ENCODE measurements at regions not wholly inside any gene's neighbourhood (a gene's known extent, or its start where the extent isn't known, plus 50 kb on each side); places are given as distances from the start of the nearest gene placed in this dataset.
"Not testable (repeated sequence)": the region's sequence is repeated elsewhere in the genome, so short reads cannot be mapped to it uniquely, and the experiment has no call there.

DNA sequence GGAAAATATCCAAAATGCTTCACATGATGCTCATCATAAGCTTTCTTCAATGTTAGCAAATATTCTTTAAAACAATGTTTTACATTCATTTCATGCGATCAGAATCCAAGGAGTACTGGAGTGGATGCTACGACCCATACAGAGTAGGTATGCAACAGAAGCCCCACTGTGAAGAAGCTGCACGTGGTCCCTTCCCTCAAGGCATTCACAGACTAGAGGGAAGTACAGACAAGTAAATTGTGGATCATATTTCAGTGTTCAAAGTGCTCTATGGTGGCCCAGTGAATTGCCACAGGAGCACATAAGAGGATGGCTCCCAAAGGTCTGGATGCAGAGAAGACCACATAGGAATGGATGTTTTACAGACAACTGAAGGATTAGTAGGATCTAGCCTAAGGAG, 789.9 kb downstream of the IGSF11 start:
- no peak for DNase-seq

DNA sequence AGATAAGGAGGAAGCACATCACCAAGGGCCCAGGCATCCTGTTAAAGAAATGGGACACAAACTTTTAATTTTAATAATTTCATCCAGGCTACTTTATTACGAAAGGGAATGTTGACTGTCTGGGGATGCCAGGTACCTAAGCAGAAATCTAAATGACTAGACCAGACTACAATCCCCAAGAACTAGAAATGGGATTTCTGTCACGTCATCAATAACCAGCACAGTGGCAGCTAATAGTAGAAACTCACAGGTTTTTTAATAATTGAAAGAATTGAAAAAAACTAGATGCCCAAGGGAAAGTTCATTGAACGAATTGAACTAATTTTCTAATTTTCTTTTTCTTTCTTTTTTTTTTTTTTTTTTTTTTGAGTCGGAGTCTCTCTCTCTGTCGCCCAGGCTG, 789.3 kb downstream of the IGSF11 start:
- no peak for DNase-seq

DNA sequence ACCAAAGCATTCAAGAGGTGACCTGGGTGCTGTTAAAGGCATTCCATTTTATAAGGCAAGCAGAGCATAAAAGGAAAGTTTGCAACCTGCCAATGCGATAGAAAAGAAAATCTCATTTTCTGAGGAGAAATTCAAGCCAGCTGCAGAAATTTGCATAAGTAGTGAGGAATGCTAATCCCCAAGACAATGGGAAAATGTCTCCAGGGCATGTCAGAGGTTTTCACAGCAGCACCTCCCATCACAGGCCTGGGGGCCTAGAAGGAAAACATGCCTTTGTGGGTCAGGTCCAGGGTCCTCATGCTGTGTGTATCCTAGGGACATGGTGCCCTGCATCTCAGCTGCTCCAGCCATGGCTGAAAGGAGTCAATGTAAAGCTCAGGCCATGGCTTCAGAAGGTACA, 775.8 kb downstream of the IGSF11 start:
- DNase-seq = not testable (repeated sequence)

DNA sequence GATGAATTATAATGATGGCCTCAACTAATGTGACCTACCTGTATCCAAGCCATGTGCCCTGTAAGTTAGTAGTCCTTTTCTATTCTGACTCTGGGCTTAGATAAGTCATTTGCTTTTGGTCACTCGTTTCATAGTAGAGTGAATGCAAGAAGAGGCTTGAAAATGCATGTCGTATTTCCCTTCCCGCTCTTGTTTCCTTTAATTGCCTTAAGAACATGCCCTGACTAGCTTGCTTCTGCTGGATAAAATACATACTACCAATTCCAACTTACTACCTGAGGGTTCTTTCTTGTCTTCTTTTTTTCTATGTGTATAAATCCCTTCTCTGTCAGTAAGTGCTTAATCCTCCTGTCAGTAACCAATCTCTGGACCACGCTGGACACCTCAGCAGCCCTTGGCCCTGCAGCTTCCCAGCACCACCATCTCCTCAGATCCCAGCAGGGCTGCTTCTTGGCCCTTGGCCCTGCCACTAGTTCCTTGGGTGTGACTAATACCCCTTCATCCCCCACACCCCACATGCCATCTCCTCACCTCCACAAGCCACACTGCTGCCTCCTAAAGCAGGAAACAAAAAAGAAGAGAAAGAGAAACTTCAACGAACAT, 771.7 kb downstream of the IGSF11 start:
- no peak for DNase-seq

DNA sequence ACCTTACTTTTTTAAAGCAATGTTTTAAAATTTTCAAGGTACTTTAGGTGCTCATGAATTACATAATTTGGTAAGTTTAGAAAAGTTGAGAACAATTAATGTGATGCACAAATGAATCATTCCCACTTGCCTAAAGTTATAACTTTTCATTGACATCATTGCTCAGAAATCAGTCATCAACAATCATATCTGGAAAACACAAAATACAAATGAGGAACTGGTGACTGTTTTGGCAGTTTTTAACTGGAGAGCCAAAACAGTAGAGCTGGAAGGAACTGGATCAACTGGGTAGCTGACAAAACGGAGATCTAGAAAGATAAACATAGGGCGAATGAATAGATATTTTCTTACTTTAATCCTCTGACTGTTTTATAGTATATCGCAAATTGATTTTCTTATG, 767.1 kb downstream of the IGSF11 start:
- no peak for DNase-seq

DNA sequence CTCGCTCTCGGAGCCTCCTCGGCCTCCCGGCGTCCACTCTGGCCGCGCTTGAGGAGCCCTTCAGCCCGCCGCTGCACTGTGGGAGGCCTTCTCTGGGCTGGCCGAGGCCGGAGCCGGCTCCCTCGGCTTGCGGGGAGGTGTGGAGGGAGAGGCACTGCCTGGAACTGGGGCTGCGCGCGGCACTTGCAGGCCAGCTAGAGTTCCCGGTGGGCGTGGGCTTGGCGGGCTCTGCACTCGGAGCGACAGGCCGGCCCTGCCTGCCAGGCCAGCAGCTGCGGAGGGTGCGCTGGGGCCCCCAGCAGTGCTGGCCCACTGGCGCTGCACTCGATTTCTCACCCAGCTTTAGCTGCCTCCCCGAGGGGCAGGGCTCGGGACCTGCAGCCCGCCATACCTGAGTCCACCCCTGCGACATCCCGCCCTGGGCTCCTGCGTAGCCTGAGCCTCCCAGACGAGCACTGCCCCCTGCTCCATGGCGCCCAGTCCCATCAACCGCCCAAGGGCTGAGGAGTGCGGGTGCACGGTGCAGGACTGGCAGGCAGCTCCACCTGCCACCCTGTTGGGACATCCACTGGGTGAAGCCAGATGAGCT, 765.0 kb downstream of the IGSF11 start:
- no peak for DNase-seq

DNA sequence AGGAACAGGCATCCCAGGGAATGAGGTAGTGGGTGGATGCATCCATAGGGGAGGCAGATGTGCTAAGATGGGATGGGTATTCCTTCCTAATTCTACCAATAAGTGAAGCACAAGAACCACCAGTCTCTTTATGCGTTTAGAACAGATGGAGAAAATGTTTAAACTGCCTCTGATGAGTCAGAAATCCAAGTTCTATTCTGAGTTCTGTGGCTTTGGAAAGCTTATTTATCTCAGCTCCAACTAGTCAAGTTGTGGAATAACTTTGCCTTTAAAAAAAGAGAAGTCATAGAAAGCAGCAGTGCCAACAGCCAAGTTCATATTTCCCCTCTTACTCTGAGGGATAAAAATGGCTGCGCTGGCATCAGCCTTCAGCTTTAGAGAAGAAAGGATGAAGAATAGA, 761.7 kb downstream of the IGSF11 start:
- no peak for DNase-seq

DNA sequence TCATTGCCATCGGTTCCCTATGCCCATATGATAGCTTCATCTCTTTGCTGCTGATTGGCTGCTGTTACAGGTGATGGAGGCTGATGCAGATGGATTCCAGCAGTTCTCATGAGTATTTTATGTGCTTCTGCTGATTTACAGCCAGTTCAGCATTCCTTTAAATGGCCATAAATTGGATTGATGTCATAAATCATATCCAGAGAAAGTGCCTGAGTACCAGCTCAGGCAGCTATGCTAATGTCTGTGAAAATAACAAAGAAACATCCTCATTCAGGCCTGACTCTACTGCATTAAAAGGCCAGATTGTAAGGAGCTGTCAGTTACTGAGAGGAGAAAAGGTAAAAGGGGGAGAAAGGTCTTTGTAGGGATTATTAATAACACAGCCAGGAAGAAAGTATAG, 756.8 kb downstream of the IGSF11 start:
- DNase-seq = no peak

DNA sequence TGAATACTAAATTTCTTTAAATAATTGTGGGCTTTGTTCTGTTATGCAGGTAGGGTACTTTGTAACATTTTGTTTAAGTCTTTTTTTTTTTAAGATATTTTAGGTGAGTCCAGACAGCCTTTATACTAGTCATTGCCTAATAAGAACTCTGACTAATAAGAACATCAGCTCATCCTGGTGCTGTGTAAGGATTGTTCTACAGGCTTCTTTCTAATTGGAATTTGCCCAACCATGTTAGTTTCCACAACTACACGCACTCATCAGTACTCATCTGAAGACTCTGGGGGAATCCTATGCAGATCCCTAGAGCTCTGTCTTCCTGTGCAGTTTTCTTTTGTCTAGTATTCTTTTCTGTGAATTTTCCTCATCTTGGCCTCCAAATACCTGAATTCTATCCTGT, 741.8 kb downstream of the IGSF11 start:
- no peak for DNase-seq

DNA sequence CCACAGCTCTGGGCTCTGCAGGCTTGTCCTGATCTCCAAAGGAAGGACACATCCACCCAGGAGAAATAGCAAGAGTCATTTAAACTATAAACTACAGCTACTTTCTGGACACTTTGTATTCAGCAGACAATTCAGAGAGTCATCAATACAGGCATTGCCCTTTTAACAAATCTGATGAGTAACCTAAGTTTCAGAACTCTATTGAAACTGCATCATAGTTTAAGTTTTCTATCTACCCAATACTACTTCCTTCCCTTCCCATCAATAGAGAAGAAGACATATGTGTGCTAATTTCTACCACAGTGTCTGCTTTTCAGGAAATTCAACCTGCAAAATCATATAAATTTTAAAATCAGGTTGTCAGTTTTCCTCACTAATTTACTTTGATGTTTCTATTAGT, 736.5 kb downstream of the IGSF11 start:
- DNase-seq = no peak

DNA sequence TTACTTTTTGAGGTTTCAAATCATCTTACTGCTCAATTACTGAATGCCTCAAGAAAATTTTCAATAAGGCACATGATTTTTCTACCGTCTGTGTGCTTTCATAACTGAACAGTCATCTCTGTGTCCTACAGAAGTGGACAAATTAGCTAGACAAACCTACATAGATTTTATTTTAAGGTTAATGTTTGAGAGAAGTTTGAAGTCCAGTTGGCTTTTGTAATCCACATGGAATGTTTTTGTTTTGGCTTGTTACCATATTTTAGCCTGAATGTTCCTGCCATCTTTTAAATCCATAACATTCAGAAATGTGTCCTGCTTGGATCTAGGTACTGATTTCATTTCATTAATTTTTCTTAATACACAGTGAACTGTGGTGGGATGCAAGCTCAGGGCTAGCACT, 730.1 kb downstream of the IGSF11 start:
- no peak for DNase-seq

DNA sequence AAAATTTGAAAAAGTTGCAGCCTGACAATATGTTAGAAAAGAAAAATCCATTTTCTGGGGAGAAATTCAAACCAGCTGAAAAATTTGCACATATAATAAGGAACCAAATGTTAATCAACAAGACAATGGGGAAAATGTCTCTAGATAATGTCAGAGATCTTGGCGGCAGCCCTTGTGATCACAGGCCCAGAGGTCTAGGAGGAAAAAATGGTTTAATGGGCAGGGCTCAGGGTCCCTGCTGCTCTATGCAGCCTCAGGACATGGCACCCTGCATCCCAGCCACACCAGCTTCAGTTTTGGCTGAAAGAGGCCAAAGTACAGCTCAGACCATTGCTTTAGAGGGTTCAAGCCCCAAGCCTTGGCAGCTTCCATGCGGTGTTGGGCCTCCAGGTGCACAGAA, 701.9 kb downstream of the IGSF11 start:
- no peak for DNase-seq

DNA sequence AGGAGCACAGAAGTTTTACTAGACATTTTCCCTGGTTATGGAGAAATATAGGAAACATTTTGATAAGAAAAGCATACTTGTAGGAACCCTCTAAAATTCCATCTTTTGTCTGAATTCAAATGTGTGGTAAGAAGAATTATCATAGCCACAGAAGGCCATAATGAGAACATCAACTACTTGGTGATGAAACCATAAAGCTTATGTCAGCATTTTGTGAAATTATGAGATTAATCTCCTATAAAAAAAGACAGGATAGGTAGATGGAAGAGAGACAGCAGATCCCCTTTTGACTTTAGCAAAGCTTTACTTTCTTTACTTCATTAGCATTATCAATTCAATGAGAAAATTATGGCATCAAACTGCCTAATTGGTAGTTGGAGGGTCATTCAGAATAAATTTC, 697.0 kb downstream of the IGSF11 start:
- no peak for DNase-seq

DNA sequence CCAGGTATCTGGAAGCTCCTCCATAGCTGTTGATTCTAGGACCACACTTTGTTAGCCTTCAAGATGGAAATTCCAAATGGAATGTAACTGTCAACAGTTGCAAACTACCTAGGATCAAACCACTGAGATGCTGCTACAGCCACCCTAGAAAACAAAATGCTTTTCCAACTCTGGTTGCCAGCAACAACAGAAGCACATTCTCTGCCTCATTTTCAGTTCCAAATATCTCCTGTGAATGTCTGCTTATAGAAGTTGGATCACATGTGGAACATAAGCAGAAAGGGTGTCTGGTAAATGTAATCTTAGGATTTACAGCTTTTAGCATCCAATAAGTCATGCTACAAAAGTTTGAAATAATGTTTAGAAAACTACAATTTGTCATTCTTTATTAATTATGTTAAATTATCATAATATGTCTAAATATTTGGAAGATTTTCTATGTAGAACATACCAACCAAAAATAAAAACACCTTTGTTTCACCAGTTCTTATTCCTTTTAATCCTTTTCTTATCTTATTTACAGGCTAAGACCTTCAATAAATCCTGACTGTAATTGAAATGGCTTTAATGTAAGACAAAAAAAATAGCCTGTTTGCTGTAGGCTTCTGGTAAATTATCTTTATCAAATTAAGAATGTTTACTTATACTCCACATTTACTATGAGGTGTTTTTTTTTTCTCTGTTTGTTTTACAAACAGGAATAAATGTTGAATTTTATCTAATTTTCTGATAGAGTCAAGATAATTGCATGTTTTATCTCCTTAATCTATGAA, 687.1 kb downstream of the IGSF11 start:
- no peak for DNase-seq

DNA sequence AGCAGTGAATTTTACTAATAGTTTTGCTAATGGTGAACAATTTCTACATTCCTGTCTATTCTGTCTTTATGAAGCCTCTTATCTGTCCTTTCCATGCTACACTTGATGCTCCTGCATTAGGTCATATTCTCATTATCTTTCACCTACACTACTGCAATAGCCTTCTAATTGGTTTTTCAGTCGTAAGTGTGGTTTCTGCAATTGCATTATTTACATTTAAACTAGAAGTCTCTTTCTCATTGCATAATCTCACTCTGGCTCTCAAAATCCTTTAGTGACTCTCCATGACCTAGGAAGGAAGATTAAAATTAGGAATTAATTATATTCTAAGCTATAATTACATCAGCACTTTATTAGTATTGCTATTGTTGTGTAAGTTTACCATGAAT, 686.5 kb downstream of the IGSF11 start:
- no peak for DNase-seq

DNA sequence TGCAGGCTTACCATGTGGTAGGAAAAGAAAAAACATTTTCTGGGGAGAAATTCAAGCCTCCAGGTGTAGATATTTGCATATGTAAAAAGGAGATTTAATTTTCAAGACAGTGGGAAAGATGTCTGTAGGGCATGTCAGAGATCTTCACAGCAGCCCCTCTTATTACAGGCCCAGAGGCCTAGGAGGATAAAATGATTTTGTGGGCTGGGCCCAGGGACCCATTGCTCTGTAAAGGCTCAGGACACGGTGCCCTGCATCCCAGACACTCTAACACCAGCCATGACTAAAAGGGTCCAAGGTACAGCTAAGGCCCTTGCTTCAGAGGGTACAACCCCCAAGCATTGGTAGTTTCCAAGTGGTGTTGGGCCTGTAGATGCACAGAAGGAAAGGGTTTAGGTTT, 680.1 kb downstream of the IGSF11 start:
- no peak for DNase-seq

DNA sequence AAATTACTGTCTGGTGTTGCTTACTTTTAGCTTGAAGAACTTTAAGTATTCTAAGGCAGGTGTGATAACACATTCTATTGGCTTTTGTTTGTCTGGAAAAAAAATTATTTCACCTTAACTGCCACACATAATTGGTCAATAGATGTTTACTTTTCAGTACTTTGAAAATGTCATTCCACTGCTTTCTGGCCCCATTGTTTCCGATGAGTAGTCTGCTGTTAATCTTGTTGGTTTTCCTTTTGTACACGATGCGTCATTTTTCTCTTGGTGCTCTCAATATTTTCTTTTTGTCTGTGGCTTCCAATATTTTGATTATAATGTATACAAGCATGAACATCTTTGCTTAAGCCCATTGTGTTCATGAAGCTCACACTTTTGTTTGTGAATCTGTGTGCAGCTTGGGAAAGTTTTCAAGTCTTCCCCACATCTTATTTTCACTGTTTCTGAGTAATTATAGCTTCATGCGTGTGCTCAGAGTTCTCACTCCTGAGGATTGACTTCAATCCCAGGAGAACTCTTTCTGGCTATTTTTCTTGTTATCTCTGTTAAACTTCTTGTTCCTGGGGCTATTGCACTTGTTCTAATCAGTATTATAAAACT, 664.7 kb downstream of the IGSF11 start:
- DNase-seq = no peak

DNA sequence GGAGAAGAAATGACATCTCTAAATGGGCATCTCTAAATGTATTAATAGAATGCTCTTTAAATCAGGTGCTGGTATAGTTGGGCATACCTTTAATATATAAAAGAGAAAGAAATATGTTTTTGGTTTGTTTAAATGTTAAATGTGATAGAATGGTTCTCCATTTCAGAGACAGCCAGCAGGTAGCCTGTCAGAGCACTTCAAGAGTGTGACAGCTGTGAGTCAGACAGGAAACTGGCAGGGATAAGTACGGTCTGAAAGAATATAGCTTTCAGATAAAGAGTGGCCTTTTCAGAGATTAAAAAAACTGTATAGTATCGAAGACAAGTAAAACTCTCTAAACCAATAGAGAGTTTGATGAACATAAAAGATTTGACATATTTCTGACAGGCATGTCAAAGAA, 654.1 kb downstream of the IGSF11 start:
- DNase-seq = no peak

DNA sequence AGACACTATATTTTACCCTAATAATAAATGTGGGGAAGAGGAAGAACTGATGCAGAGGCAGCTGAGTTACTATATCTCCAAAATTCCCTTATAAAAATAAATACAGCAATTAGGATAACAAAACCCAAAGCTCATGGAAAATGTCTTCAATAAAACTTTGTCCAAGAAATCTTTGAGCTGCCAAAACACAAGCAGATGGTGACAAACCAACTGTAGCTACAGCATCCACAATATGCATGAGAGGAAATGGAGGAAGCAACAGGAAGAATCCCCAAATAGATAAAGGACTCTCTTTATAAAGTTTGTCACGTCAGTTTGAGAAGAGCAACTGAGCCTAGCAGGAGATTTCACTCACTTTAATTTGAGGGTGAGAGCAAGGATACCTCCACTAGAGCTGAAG, 638.2 kb downstream of the IGSF11 start:
- DNase-seq = no peak

DNA sequence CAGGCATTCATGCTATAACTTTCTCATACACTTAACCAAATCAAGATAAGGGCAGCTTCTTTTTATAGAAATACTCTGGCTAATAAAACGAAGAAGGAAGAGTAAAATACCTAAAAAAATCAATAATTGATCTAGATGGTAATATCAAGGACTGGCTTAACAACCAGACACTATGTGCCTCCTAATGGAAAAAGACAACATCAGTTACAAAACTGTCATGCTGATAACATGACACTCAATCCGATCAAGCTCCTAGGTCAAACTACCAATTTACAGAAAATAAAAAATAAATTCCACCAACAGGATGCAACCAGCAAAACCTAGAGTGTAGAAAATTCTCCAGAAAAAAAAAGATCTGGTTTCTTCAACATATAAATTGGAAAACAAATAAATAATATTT, 634.6 kb downstream of the IGSF11 start:
- DNase-seq = no peak

DNA sequence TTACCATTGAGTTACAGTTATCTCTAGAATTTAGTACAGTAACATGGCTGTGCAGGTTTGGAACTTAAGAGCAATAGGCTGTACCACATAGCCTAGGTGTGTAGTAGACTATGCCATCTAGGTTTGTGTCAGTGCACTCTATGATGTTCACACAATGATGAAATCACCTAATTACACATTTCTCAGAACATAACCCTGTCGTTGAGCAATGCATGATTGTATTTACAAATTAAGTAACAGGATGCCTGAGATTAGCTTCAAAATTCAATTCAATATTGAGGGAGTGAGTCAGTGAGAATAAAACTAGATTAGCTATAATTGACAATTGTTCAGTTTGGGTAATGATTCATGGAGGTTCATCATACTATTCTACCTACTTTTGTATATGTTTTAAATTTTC, 633.8 kb downstream of the IGSF11 start:
- DNase-seq = no peak

DNA sequence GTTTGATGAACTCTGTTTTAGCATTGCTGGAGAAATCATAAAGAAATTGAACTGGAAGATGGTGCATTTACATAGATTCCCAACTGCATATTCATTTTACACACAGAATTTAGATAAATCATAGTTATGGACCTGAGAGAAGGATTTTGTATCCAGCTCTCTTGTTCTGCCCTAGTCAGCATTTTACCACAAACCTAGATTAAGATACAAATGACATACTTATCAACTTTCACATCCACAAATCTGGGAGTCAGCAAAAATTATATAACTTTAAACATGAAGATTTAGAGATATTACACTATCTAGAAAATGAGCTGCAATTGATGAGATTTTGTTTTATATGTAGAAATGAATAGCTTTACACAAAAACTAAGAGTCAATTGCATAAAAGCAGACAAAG, 632.8 kb downstream of the IGSF11 start:
- no peak for DNase-seq

DNA sequence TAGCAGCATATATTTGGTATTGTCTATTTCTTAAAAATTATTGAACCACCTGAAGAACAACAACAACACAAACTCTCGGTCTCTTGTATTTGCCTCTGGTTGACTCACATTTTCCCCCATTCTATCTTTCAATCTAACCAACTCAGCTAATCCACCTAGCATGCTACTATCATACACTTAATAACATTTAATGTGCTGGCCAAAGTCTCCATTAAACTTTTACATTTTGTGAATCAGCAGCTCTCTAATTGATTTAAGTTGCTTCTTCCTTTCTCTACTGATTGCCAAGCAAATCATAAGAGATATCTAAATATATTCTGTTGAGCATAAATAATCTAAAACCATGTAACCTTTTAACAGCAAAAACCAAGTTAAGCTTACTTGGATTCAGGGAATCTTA, 631.7 kb downstream of the IGSF11 start:
- no peak for DNase-seq

DNA sequence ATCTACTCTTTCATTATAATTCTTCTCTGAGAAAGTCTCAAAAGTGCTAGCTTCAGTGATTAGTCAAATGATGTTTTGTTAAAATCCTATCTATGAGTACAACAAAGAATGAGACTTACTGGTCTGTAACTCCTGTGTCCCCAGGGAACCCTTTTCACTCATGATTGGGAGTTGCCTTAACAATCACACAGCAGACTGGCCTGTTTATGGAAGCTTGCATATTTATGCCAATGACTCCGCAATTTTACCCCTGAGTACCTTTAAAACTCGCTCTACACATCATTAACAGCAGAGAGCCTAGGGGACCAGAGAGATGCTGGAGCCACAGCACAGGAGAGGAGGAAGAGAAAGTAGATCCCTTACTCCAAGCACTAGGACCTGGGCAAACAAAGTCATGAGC, 628.1 kb downstream of the IGSF11 start:
- DNase-seq = no peak

Data from amniotic stem cell (primary cell).